Stimulated activated CD4-positive, alpha-beta T cell treated with anti-CD3 and anti-CD28 coated beads, TNF-alpha, amount 100 ng/mL, for 24 hours (primary cell): ENCODE measurements at regions not wholly inside any gene's neighbourhood (a gene's known extent, or its start where the extent isn't known, plus 50 kb on each side); places are given as distances from the start of the nearest gene placed in this dataset.

ENCODE experiments used
- DNase-seq, 3 experiments: peaks; one replicate each; pipeline ENCODE4 v3.0.0-alpha.2; 2020; ENCODE audit warnings: low read depth in 3 of 3

GRCh38 chr6:1123386-1124375 is 188.2 kb upstream of the FOXQ1 start:
- no peak for DNase-seq

GRCh38 chr6:1122083-1122482 is 189.8 kb upstream of the FOXQ1 start:
- no peak for DNase-seq

- no peak for DNase-seq
Measured at GRCh38 chr6:1118287-1118647, 193.6 kb upstream of the FOXQ1 start.

DNA sequence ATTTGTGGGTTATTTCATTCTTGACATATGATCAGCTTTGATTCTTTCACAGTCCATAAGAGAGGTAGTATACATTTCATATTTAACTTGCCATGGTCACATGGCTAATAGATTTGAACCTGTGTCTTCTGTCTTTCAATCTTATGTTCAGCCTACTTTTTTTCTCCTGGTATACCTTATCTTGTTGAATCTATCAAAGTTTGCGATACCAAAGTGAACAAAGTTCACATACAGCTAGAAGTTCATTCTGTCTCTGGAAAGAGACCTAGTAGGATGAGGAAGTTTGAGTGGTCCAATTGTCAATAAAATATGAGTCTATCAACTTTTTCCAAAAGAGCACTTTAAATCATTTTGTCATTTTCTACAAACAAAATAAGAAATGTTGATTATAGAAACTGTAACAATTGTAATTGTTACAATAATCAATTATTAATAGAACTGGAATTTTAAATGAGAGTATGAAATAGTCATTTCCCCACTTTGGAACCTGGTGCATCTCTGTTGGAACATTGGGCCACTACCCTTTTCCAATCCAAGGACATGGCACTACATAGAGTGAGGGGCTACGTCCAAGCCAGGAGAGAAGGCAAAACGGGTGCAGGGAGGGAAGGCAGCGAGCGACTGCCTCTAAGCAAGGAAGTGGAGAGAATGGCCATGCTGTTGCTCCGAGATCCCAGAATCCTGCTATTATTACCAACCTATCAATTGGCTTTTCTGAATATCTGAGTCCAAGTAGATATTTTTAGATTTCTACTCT is 194.2 kb upstream of the FOXQ1 start:
- no peak for DNase-seq

DNA sequence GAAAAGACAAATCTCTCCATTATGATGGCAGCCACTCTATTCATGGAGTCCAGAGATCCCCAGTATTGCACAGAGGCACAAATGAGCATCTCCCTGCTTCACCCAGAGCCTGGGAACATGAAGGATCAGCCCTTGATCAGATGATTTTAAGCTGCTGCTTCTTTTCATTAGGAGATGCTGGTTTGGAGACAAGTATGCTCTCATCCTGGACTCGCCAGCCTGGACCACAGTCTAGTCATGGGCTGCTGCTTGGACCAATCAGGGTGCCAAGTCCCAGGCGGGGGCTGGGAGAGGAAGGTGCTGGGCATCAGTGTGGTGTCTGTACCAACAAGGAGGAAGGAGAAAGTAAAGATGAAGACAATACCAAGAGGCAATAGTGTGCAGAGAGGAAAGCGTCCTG is 195.7 kb upstream of the FOXQ1 start:
- DNase-seq: no peak

GRCh38 chr6:1113916-1114540 is 197.9 kb upstream of the FOXQ1 start:
- DNase-seq: no peak

DNA sequence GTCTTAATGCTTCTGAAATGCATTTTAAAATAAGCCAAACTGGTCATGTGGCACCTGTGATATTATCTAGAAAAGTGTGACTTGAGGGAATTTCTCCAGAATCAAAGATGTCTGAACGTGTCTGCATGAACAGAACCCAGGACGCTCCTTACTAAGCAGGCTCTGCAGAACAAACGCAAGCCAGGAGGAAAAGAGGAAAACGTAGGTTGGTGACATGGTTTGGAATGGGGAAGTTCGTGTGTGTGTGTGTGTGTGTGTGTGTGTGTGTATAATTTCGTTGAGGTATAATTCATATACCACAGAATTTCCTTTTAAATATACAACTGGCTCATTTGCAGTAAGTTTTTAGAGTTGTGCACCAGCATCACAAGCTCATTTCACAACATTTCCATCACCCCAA is 200.5 kb upstream of the FOXQ1 start:
- DNase-seq: no peak

DNA sequence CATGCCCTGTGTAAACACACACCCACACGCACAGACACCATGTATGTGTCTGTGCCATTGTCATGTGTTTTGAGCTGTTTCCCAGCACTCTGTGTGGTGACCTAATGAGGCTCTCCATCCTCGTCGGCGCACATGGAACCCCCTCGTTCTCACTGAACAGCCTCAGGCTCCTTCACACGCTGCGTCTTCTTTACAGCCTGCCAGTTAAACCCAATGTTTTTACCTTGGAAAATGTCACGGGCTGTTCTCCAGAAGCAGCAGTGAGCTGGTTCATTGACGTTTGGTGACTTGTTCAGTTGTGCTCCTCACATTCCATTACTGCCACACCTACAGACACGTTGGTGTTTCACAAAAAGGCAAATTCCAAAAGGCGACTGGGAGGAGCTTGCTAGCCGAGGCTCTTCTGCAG is 201.0 kb upstream of the FOXQ1 start:
- no peak for DNase-seq

DNA sequence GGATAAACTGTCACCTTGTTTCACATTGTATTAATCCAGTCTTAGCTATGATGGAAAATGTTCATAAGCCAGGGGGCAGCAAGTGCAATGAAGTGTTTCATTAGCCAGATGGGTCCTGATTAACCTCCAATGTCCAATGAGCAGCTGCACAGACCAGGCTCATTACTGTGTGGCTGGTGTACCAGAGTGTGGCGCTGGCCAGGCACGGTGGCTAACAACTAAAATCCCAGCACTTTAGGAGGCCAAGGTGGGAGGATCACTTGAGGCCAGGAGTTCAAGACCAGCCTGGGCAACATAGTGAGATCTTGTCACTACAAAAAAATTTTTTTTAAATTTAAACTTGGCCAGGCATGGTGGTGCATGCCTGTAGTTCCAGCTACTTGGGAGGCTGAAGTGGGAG is 201.7 kb upstream of the FOXQ1 start:
- DNase-seq: no peak

- DNase-seq: no peak
Measured at GRCh38 chr6:1109134-1109533, 202.8 kb upstream of the FOXQ1 start.

GRCh38 chr6:1108198-1108597 is 203.7 kb upstream of the FOXQ1 start:
- no peak for DNase-seq

- no peak for DNase-seq
Measured at GRCh38 chr6:1107578-1107977, 204.3 kb upstream of the FOXQ1 start.

DNA sequence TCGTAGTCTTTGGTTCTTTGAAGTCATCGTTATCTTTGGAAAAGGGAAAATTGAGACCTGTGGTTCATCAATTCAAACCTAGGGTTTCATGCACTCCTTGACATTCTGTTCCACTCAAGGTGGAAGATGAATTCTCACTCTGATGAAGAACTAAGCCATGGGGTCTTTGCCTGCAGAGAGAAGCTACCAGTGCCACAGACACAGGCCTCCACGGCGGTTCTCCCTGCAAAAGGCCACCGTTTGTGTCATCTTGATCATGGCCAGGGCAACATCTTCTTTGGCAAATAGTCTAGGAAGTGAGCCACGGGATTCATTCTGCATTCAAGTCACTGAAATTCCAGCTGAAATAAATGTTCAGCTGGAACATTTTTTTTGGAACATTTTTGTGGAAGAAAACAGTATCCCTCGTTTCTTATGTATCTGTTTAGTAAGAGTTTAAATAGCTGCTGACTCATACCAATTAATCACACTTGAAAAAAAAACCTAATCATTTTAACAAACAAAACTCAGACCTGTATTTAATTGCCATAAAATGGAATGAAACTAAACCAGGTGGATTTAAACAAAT is 206.0 kb upstream of the FOXQ1 start:
- no peak for DNase-seq

- no peak for DNase-seq
Measured at GRCh38 chr6:1104988-1105670, 206.8 kb upstream of the FOXQ1 start.

DNA sequence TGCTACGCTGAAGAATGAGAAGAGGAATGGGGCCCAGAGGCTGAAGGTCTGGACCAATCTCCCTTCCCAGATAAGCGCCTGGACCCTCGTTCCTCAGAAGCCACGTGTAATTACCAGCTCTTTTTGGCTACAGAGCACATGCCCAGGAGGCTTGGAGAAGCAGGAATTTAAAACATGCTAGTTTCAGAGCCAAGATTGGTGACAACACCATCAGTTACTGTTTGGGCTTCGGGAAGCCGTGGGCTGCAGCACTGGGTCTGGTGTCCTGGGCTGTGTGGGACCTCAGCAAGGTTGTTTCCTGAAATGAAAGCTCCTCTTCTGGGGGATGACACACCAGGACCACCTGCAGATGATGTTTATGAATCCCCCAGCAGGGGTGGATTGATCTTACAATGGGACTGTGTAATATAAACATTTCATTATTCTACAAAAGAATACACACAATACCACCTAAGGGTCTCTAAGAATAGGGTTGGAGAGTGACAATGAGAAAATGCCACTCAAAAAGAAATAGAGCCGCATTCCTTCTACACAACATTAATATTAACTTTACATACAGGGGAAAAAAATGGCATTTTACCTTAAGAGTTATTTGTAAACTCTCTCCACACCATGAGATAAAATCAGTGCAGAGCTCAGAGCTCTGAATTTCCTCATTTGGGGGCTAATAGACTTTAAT is 207.8 kb upstream of the FOXQ1 start:
- no peak for DNase-seq

DNA sequence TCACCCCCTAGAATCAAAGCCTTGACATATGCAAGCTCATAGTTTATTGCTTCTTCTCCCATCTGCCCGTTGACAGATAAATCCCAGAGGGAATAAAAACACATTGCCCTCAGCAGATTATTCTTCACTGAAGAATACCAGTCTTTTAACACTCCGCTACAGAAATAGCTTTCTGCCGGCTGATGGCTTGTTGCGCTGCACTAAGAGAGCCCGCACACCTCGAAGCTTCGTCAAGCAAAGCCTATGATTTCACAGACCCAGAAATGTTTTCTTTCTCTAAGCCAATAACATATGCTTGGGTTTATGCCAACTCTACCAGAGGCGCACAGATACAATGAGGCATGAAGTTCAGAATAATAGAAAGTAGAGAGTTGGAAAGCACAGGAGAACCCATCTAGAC is 208.9 kb upstream of the FOXQ1 start:
- DNase-seq: no peak

GRCh38 chr6:1100269-1100668 is 211.6 kb upstream of the FOXQ1 start:
- no peak for DNase-seq

DNA sequence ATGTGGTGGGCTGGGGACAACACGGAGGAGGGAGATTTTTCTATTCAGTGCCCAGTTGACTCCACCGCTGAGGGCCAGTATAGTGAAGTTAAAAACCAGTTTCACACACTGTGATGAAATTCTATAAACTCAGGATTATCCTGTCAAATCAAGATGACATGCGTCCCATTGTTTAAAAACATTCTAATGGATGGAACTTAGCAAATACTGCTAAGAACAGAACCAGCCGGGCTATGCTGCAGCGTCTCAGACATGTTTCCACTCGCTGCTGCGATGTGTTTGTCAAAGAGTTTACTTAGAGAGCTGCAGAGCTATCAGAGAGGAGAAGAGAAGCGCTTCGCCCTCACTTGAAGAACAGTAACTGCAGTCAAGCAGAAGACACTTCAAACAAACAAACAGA is 212.6 kb upstream of the FOXQ1 start:
- DNase-seq: no peak

DNA sequence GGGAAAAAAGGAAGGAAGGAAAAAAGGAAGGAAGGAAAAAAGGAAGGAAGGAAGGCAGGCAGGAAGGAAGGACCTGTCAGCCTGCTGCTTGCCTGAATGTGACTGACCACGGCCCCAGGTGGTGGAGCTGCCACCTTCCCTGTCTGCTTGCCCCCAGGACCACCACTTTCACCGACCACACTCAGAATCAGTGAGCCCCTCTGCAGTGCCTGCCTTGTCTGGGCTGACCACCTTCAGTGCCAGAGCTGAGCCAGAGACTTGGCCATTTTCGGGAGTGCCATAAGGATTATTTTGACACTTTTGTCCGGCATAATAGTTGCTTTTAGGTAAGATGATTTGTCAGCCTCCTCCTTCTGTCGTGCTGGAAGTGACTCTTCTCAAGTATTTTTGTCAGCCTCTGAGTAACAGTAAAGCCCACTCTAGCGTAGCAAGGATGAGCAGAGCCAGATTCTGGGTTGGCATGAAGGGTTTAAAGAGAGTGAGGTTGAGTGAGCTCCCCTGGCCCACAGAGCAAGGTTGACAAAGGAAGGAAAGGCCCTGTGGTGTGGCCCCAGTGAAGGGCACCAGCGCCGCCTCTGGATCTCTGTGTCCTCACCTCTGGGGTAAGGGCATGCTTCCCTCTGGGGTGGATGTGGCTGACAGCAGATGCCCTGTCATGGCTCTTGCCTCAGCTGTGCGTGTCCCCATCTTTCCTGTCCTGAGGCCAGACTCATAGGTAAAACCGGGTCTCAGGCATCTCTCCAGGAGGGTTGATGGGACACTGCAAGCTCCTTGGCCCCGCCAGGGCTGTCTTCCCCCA is 214.7 kb upstream of the FOXQ1 start:
- DNase-seq: no peak

DNA sequence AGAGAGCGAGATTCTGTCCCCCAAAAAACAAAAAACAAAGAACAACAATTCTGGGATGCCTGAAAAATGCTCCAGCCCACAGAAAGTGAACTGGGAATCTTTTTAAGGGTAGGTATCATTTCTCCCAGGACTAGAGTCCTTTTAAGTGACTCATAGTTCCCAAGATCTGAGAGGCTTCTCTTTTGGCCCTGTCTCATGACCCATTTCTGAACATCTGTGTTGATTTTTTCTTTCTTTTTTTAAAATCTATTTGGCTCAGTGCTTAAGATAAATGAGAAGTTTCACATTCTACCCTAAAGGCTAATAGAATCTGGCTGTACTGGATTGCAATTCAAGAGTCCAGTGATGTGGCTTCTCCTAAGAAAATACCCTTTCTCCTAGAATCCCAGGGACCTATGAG is 217.6 kb upstream of the FOXQ1 start:
- DNase-seq: no peak
